HFFc6 (cell line): ENCODE measurements at regions not wholly inside any gene's neighbourhood (a gene's known extent, or its start where the extent isn't known, plus 50 kb on each side); places are given as distances from the start of the nearest gene placed in this dataset.

Experiments
- DNase-seq: peaks from one replicate; pipeline ENCODE4 v3.0.0-alpha.2; 2018
- H3K27ac Mint-ChIP-seq: 2 replicates; pipeline ENCODE4 v1.8.0; 2020; ENCODE audit warnings: mild to moderate bottlenecking, mixed read lengths
- H3K27me3 Mint-ChIP-seq: 2 replicates; pipeline ENCODE4 v1.8.0; 2021; ENCODE audit warnings: mild to moderate bottlenecking, moderate library complexity, mixed read lengths; ENCODE audit not compliant: insufficient read depth
- H3K36me3 Mint-ChIP-seq: 2 replicates; pipeline ENCODE4 v1.8.0; 2021; ENCODE audit warnings: low read depth, mixed read lengths
- H3K4me1 Mint-ChIP-seq: 2 replicates; pipeline ENCODE4 v1.8.0; 2020; ENCODE audit warnings: low read depth, mixed read lengths
- H3K4me3 Mint-ChIP-seq: 2 replicates; pipeline ENCODE4 v1.8.0; 2020; ENCODE audit warnings: mild to moderate bottlenecking, moderate library complexity, mixed read lengths
- H3K9me3 Mint-ChIP-seq: 2 replicates; pipeline ENCODE4 v1.8.0; 2020; ENCODE audit warnings: mild to moderate bottlenecking, mixed read lengths
- CTCF ChIP-seq: fragments of 200-600 bp; sonication (generic); IDR thresholded peaks from 2 replicates; pipeline ENCODE4 v1.5.0; 2021; ENCODE audit warnings: antibody characterized with exemption, mild to moderate bottlenecking

GRCh38 chr3:28590216-28590615 lies 241.6 kb upstream of the AZI2 start:
- H3K27me3 Mint-ChIP-seq = no peaks in the 10 kb centered on the region; the same call in 1 of the 2 replicates
- H3K36me3 Mint-ChIP-seq = no peaks in the 10 kb centered on the region
- H3K27ac Mint-ChIP-seq = no peak overlapping the region
- H3K4me3 Mint-ChIP-seq = peak overlapping the region; percentile 62; the same call in 1 of the 2 replicates
- peaks cover 2% of the 10 kb centered on the region; the same call in 1 of the 2 replicates for H3K9me3 Mint-ChIP-seq
- no peak for TF ChIP-seq CTCF
- no peak for DNase-seq
- no peaks in the 10 kb centered on the region for H3K4me1 Mint-ChIP-seq

DNA sequence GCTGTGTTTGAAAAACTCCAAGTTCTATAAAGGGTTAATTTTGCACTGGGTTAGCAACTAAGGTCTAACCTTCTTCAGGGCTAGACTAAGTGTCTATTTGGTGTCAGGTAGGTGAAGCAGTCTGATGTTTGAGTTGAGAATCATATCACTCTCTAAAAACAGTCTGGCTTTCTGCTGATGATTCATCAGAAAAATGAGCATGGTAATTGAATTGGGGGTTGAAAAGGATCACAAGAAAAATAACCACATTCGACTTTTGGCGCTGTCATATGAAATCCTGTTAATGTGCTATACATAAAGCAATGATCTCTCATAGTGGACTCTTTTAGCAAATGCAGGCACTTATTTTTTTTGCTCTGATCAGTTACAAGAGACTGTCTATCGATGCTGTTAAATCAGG lies 242.2 kb upstream of the AZI2 start:
- H3K27me3 Mint-ChIP-seq = no peaks in the 10 kb centered on the region; the same call in 1 of the 2 replicates
- no peak overlapping the region for H3K27ac Mint-ChIP-seq
- DNase-seq = no peak
- no peaks in the 10 kb centered on the region for H3K36me3 Mint-ChIP-seq
- no peak for TF ChIP-seq CTCF
- H3K4me3 Mint-ChIP-seq = peak overlapping the region; percentile 62; the same call in 1 of the 2 replicates
- H3K9me3 Mint-ChIP-seq = peaks cover 4% of the 10 kb centered on the region; the same call in 1 of the 2 replicates
- H3K4me1 Mint-ChIP-seq = no peaks in the 10 kb centered on the region

DNA sequence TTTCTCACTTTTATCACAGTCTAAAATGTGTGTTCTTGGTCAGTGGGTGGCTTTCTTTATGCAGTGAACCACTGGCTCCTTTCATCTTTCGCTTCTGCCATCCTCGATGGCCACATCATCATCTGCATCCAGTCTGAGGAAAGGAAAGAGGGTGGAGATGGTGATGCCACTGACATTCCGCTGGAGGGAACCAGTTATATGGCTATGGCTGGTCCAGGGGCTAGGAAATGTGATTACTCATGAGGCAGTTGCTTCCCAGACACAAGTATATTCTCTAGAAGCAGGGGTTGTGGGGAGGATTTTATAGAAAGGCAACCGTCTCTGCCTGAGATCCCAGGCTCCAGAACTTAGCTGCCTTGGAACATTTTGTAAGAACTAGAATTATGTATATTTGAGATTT lies 246.7 kb upstream of the AZI2 start:
- Mint-ChIP-seq H3K27ac (no peak overlapping the region), H3K4me1 (no peaks in the 10 kb centered on the region), H3K36me3 (no peaks in the 10 kb centered on the region), H3K27me3 (no peaks in the 10 kb centered on the region), H3K9me3 (peaks cover 8% of the 10 kb centered on the region; the same call in 1 of the 2 replicates), H3K4me3 (no peak overlapping the region)
- no peak for DNase-seq
- no peak for TF ChIP-seq CTCF

DNA sequence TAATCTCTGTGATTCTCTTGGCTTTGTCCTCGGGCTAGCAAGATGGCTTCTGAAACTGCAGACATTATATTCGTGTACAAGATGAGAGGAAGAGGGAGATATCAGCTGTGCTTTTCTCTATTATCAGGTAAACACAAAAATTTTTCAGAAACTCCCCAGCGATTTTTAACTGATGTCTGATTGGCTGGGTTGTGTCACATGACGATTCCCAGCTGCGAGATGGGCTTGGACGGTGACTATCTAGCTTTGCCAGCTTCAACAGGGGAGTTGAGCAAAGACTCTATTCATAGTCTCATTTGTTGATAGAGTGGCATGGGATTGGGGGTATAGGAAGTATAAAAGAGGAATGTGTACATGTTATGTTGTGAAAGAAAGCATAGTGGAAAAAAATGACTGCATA lies 248.8 kb upstream of the AZI2 start:
- Mint-ChIP-seq H3K9me3 (peaks cover 15% of the 10 kb centered on the region; the same call in 1 of the 2 replicates), H3K27ac (no peak overlapping the region), H3K36me3 (no peaks in the 10 kb centered on the region), H3K4me1 (no peaks in the 10 kb centered on the region), H3K4me3 (no peak overlapping the region), H3K27me3 (no peaks in the 10 kb centered on the region)
- TF ChIP-seq CTCF = no peak
- DNase-seq = no peak

GRCh38 chr3:28598165-28598564 lies 249.5 kb upstream of the AZI2 start:
- H3K4me1 Mint-ChIP-seq = no peaks in the 10 kb centered on the region
- H3K27ac Mint-ChIP-seq = no peak overlapping the region
- H3K4me3 Mint-ChIP-seq = no peak overlapping the region
- peaks cover 15% of the 10 kb centered on the region; the same call in 1 of the 2 replicates for H3K9me3 Mint-ChIP-seq
- DNase-seq = no peak
- H3K36me3 Mint-ChIP-seq = no peaks in the 10 kb centered on the region
- TF ChIP-seq CTCF = no peak
- H3K27me3 Mint-ChIP-seq = no peaks in the 10 kb centered on the region

DNA sequence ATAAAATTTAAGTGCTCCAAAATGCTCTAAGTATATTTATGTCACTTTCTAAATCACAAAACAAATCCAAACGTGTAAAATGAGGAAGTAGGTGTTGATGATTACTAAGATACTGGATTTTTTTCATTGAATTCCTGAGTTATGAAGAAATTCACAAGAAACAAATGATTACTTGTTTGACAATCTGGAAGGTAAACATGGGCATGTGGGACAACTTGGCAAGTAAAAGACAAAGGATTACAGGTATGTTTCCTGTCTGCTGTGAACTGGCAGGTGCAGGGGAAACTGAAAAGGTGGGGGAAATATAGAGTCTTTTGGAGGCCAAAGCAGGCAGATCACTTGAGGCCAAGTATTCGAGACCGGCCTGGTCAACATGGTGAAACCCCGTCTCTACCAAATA lies 252.7 kb upstream of the AZI2 start:
- H3K27me3 Mint-ChIP-seq = no peaks in the 10 kb centered on the region
- DNase-seq = no peak
- no peaks in the 10 kb centered on the region for H3K36me3 Mint-ChIP-seq
- H3K4me1 Mint-ChIP-seq = no peaks in the 10 kb centered on the region
- peaks cover 18% of the 10 kb centered on the region; the same call in 1 of the 2 replicates for H3K9me3 Mint-ChIP-seq
- no peak overlapping the region for H3K27ac Mint-ChIP-seq
- no peak overlapping the region for H3K4me3 Mint-ChIP-seq
- no peak for TF ChIP-seq CTCF
